Naive thymus-derived CD4-positive, alpha-beta T cell (primary cell): ENCODE measurements at regions not wholly inside any gene's neighbourhood (a gene's known extent, or its start where the extent isn't known, plus 50 kb on each side); places are given as distances from the start of the nearest gene placed in this dataset.

ENCODE experiments used
- ATAC-seq: fragments of 150-1000 bp; cut with Tn5 transposase; 2 replicates; pipeline ENCODE4 v1.10.0; 2021; ENCODE audit warnings: mild to moderate bottlenecking, moderate library complexity
- CTCF ChIA-PET: fragments of 350-600 bp; sonication (Branson Sonifier 250); formaldehyde crosslinking; loops from one replicate; lab custom pipeline; 2021; ENCODE audit warnings: antibody characterized with exemption; lab: Charles Lee
- POLR2A ChIA-PET: fragments of 350-600 bp; sonication (Branson Sonifier 250); formaldehyde crosslinking; loops from one replicate; lab custom pipeline; 2021; ENCODE audit warnings: antibody characterized with exemption, inconsistent platforms; lab: Charles Lee
- DNase-seq, 9 donors: peaks; one replicate each; pipeline versions ENCODE4 v3.0.0 to v3.0.0-alpha.2; 2020 to 2022; ENCODE audit warnings: mixed read lengths in 1 of 9
- H3K27ac ChIP-seq: one replicate; pipeline ENCODE4 v1.7.0; 2013; ENCODE audit warnings: mild to moderate bottlenecking, low read depth, low read length, moderate library complexity
- H3K27me3 ChIP-seq, 2 donors: one replicate each; pipeline ENCODE4 v1.7.0; 2013; ENCODE audit warnings: low read length in 2 of 2, mild to moderate bottlenecking in 2 of 2, moderate library complexity in 2 of 2; ENCODE audit not compliant: control insufficient read depth in 2 of 2, insufficient read depth in 2 of 2
- H3K36me3 ChIP-seq, 3 experiments: 1 replicate in 2 of 3; 2 replicates in 1 of 3; pipeline ENCODE4 v1.7.0; 2013; ENCODE audit warnings: low read length in 3 of 3, mild to moderate bottlenecking in 3 of 3, moderate library complexity in 1 of 3; ENCODE audit not compliant: insufficient read depth in 3 of 3, control insufficient read depth in 2 of 3
- H3K4me1 ChIP-seq, 2 donors: one replicate each; pipeline ENCODE4 v1.7.0; 2013; ENCODE audit warnings: low read length in 2 of 2, mild to moderate bottlenecking in 2 of 2, moderate library complexity in 1 of 2; ENCODE audit not compliant: control insufficient read depth in 2 of 2, insufficient read depth in 2 of 2
- H3K4me3 ChIP-seq: 2 replicates; pipeline ENCODE4 v1.7.0; 2013; ENCODE audit warnings: mild to moderate bottlenecking, low read length
- H3K9me3 ChIP-seq, 3 experiments: 1 replicate in 2 of 3; 2 replicates in 1 of 3; pipeline ENCODE4 v1.7.0; 2013; ENCODE audit warnings: low read length in 3 of 3; ENCODE audit not compliant: control insufficient read depth in 2 of 3
- H3K27ac Mint-ChIP-seq, 9 donors: one replicate each; pipeline ENCODE4 v1.8.0; 2020 to 2022; ENCODE audit warnings: mixed read lengths in 9 of 9, mild to moderate bottlenecking in 8 of 9, moderate library complexity in 5 of 9, inconsistent platforms in 2 of 9
- H3K27me3 Mint-ChIP-seq, 5 donors: one replicate each; pipeline ENCODE4 v1.8.0; 2021 to 2022; ENCODE audit warnings: mixed read lengths in 5 of 5, mild to moderate bottlenecking in 1 of 5
- H3K36me3 Mint-ChIP-seq, 5 donors: one replicate each; pipeline ENCODE4 v1.8.0; 2020 to 2022; ENCODE audit warnings: mixed read lengths in 5 of 5, mild to moderate bottlenecking in 3 of 5, inconsistent platforms in 1 of 5
- H3K4me1 Mint-ChIP-seq, 7 donors: one replicate each; pipeline ENCODE4 v1.8.0; 2020 to 2022; ENCODE audit warnings: mixed read lengths in 7 of 7, mild to moderate bottlenecking in 3 of 7, inconsistent platforms in 1 of 7
- H3K4me3 Mint-ChIP-seq, 10 donors: one replicate each; pipeline ENCODE4 v1.8.0; 2020 to 2022; ENCODE audit warnings: mild to moderate bottlenecking in 10 of 10, mixed read lengths in 10 of 10, moderate library complexity in 6 of 10, inconsistent platforms in 2 of 10
- H3K9me3 Mint-ChIP-seq, 11 donors: one replicate each; pipeline ENCODE4 v1.8.0; 2020 to 2022; ENCODE audit warnings: mixed read lengths in 11 of 11, mild to moderate bottlenecking in 4 of 11, inconsistent platforms in 1 of 11, moderate library complexity in 1 of 11
- intact Hi-C, 2 donors: fragments of 100-400 bp; cut with micrococcal nuclease; formaldehyde crosslinking; loops; one replicate each; pipeline ENCODE4 v1.15.1; 2023

- Mint-ChIP-seq H3K27me3 (peaks cover 4 to 35% (median 18%) of the 10 kb centered on the region in 5 donors), H3K4me1 (no peaks in the 10 kb centered on the region), H3K9me3 (no peaks in the 10 kb centered on the region), H3K36me3 (no peaks in the 10 kb centered on the region), H3K27ac (no peak overlapping the region), H3K4me3 (no peak overlapping the region)
- POLR2A ChIA-PET, result no interaction called here
- peaks cover 3 to 4% of the 10 kb centered on the region in 2 donors for H3K27me3 ChIP-seq
- CTCF ChIA-PET, result no interaction called here
- no peaks in the 10 kb centered on the region for H3K9me3 ChIP-seq
- intact Hi-C loops, result no loop called here
- no peaks in the 10 kb centered on the region for H3K4me1 ChIP-seq
- no peak overlapping the region for H3K4me3 ChIP-seq
- no peak overlapping the region for H3K27ac ChIP-seq
- DNase-seq, result no peak
- H3K36me3 ChIP-seq, result no peaks in the 10 kb centered on the region
- no peak for ATAC-seq
Observed at GRCh38 chr18:24585996-24586566, 125.6 kb downstream of the HRH4 start.

DNA sequence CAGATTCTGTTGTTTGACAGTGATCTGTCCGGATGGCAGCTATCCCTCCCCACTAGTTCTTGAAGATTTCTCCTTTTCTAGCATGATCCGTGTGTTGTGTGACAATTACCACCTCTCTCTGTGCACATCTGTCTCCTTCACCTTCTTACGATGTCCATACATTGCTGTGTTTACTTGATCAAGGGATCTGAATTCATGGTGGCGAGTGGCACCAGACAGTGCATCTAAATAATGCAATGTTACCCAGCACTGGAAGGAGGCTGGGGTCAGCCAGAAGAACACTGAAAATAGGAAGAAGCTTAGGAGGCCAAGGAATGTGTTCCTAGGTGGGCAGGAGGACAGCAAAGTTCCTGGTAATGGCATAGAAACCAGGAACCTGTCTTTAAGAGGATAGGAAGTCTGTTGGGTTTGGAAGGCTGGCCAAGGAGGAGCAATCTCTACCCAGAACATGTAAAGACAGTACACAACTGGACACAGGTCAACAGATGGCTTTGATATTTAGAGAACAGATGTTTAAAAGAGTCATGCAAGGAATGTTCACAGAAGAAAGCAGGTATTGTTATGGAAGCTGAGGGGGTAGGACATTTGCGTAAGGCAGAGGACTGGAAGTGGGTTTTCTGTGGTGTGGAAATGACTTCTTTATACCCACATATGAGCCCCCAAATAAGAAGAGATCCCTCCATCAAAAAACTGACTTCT lies 126.4 kb downstream of the HRH4 start:
- Histone ChIP-seq H3K27ac (no peak overlapping the region), H3K9me3 (no peaks in the 10 kb centered on the region), H3K4me1 (no peaks in the 10 kb centered on the region), H3K27me3 (peaks cover 3 to 4% of the 10 kb centered on the region in 2 donors), H3K4me3 (no peak overlapping the region), H3K36me3 (no peaks in the 10 kb centered on the region)
- Mint-ChIP-seq H3K9me3 (no peaks in the 10 kb centered on the region), H3K27ac (no peak overlapping the region), H3K4me3 (no peak overlapping the region), H3K4me1 (no peaks in the 10 kb centered on the region), H3K27me3 (peaks cover 4 to 33% (median 18%) of the 10 kb centered on the region in 5 donors), H3K36me3 (no peaks in the 10 kb centered on the region)
- CTCF ChIA-PET, result no interaction called here
- POLR2A ChIA-PET, result no interaction called here
- DNase-seq, result no peak
- no peak for ATAC-seq
- intact Hi-C loops, result no loop called here

GRCh38 chr18:24588440-24588839 lies 128.0 kb downstream of the HRH4 start:
- intact Hi-C loops, result no loop called here
- ATAC-seq (no peak), DNase-seq (no peak)
- peaks cover 3 to 4% of the 10 kb centered on the region in 2 donors for H3K27me3 ChIP-seq
- H3K27me3 Mint-ChIP-seq, result peaks cover 4 to 33% (median 12%) of the 10 kb centered on the region in 5 donors
- H3K4me1 ChIP-seq, result no peaks in the 10 kb centered on the region
- H3K4me3 ChIP-seq, result no peak overlapping the region
- H3K4me1 Mint-ChIP-seq, result no peaks in the 10 kb centered on the region
- no peak overlapping the region for H3K4me3 Mint-ChIP-seq
- H3K27ac ChIP-seq, result no peak overlapping the region
- no peaks in the 10 kb centered on the region for H3K36me3 ChIP-seq
- ChIA-PET CTCF (no interaction called here), POLR2A (no interaction called here)
- H3K9me3 ChIP-seq, result no peaks in the 10 kb centered on the region
- peaks cover 0 to 2% (median 0%) of the 10 kb centered on the region in 11 donors for H3K9me3 Mint-ChIP-seq
- H3K27ac Mint-ChIP-seq, result no peak overlapping the region
- H3K36me3 Mint-ChIP-seq, result no peaks in the 10 kb centered on the region

DNA sequence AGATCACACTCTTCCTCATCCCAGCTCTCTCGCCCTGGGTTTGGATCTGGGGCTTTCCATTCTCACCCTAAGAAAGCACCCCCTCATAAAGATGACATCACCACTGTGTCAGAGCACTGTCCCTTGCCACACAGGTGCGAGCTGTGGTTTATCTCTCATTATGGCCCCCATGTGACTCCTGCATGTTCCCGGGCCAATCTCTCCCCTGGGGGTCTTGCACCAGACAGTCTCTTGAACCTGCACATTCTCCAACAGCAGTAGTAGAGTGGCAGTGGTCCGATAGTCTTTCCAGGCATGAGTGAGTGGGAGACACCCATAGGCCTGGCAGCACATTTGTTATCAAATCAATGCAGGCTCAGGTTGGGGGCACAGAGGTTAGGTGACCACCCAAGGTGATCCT lies 130.5 kb downstream of the HRH4 start:
- H3K27ac ChIP-seq, result no peak overlapping the region
- H3K4me3 ChIP-seq, result no peak overlapping the region
- ChIA-PET POLR2A (no interaction called here), CTCF (no interaction called here)
- H3K9me3 Mint-ChIP-seq, result peaks cover 0 to 2% (median 0%) of the 10 kb centered on the region in 11 donors
- H3K36me3 ChIP-seq, result no peaks in the 10 kb centered on the region
- H3K4me1 Mint-ChIP-seq, result no peaks in the 10 kb centered on the region
- no peaks in the 10 kb centered on the region for H3K36me3 Mint-ChIP-seq
- H3K27ac Mint-ChIP-seq, result no peak overlapping the region
- H3K27me3 Mint-ChIP-seq, result peaks cover 4 to 20% (median 11%) of the 10 kb centered on the region in 5 donors
- intact Hi-C loops, result no loop called here
- H3K27me3 ChIP-seq, result no peaks in the 10 kb centered on the region
- no peaks in the 10 kb centered on the region for H3K4me1 ChIP-seq
- DNase-seq (no peak), ATAC-seq (no peak)
- H3K9me3 ChIP-seq, result no peaks in the 10 kb centered on the region
- no peak overlapping the region for H3K4me3 Mint-ChIP-seq

DNA sequence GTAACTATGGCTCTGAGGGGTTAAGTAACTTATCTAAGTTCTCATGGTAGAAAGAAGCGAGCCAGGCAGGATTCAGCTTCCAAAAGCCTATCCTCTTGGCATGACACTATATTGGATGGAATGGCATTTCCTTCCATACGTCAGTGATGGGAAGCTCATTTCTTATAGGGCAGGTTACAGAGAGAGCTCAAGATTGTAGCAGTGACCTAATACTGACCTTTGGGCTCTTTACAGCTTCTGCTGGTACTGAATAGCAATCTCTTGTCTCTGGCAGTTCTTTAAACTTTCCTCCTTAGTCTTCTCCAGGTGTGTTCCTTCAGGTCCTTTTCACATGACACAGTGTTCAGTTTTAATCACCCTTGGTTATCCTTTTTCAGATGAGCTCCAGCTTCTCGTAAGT lies 133.0 kb downstream of the HRH4 start:
- Histone ChIP-seq H3K27ac (no peak overlapping the region), H3K9me3 (no peaks in the 10 kb centered on the region), H3K4me1 (no peaks in the 10 kb centered on the region), H3K27me3 (no peaks in the 10 kb centered on the region), H3K36me3 (no peaks in the 10 kb centered on the region), H3K4me3 (no peak overlapping the region)
- ChIA-PET CTCF (interaction anchor here (0.9 kb wide), 1 partner anchor 134 kb away, joined by 3 read pairs; no protein-coding TSS in a partner anchor), POLR2A (no interaction called here)
- ATAC-seq (no peak), DNase-seq (no peak)
- intact Hi-C loops, result no loop called here
- H3K9me3 Mint-ChIP-seq, result peaks cover 0 to 2% (median 0%) of the 10 kb centered on the region in 11 donors
- no peaks in the 10 kb centered on the region for H3K4me1 Mint-ChIP-seq
- no peaks in the 10 kb centered on the region for H3K36me3 Mint-ChIP-seq
- peaks cover 0 to 15% (median 3%) of the 10 kb centered on the region in 5 donors for H3K27me3 Mint-ChIP-seq
- H3K4me3 Mint-ChIP-seq, result no peak overlapping the region
- H3K27ac Mint-ChIP-seq, result no peak overlapping the region

- CTCF ChIA-PET, result interaction anchor here (0.9 kb wide), 1 partner anchor 133 kb away, joined by 3 read pairs; no protein-coding TSS in a partner anchor
- Mint-ChIP-seq H3K4me3 (no peak overlapping the region), H3K9me3 (peaks cover 0 to 3% (median 0%) of the 10 kb centered on the region in 11 donors), H3K36me3 (no peaks in the 10 kb centered on the region), H3K27me3 (peaks cover 0 to 20% (median 3%) of the 10 kb centered on the region in 5 donors), H3K27ac (no peak overlapping the region), H3K4me1 (no peaks in the 10 kb centered on the region)
- H3K4me3 ChIP-seq, result no peak overlapping the region
- ATAC-seq, result no peak
- H3K27ac ChIP-seq, result no peak overlapping the region
- no peaks in the 10 kb centered on the region for H3K9me3 ChIP-seq
- intact Hi-C loops, result no loop called here
- no peaks in the 10 kb centered on the region for H3K36me3 ChIP-seq
- POLR2A ChIA-PET, result no interaction called here
- no peak for DNase-seq
- H3K27me3 ChIP-seq, result no peaks in the 10 kb centered on the region
- H3K4me1 ChIP-seq, result no peaks in the 10 kb centered on the region
Observed at GRCh38 chr18:24593886-24594285, 133.4 kb downstream of the HRH4 start.
